NCI-H128 (cell line): ENCODE measurements at regions not wholly inside any gene's neighbourhood (a gene's known extent, or its start where the extent isn't known, plus 50 kb on each side); places are given as distances from the start of the nearest gene placed in this dataset.
A peak's percentile ranks its signal among the peaks of the same experiment; 100 is the strongest.

Experiments
- DNase-seq: peaks from one replicate; lab custom pipeline; 2025; ENCODE audit not compliant: unreplicated experiment; lab: John Stamatoyannopoulos, UW

GRCh38 chr13:34103854-34104253, 285.9 kb downstream of the RFC3 start:
- DNase-seq: no peak

DNA sequence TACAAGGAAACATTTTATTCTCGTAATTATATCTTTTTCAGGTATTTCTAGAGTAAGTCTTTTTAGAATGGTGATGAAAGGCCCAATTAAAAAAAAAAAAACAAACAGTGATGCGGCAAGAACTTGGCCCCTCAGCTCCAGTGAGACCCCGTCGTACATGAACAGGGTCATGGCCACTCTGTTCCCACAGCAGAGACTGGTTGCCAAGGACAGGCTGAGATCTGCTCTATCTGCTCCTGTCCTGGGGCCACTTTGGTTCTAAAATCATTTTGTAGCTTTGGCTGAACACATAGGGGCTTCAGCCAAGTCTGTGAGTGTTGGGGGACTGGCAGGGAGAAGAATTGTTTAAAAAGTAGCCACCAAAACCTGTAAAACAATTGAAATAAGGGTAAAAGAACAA, 286.9 kb downstream of the RFC3 start:
- DNase-seq: no peak

- DNase-seq: no peak
Measured at GRCh38 chr13:34107806-34108205, 289.9 kb downstream of the RFC3 start.

DNA sequence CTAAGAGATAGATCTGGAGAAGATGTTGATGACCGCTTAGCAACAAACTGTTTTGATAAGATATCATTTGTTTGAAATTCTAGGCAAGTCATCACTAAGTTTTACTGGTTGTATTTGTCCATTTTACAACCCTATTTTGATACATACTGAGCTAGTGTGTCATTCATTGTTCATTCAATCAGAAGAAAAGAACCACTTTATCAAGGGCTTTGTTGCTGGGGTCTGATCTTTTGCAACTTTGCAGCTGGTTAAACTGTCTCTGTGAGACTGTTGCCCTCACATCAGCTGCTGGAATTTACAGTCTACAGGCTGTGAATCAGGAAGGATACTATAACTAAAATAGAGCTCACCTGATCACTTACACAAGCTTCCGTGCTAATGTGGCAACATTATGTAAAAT, 290.5 kb downstream of the RFC3 start:
- no peak for DNase-seq

GRCh38 chr13:34114581-34114980, 296.6 kb downstream of the RFC3 start:
- no peak for DNase-seq

DNA sequence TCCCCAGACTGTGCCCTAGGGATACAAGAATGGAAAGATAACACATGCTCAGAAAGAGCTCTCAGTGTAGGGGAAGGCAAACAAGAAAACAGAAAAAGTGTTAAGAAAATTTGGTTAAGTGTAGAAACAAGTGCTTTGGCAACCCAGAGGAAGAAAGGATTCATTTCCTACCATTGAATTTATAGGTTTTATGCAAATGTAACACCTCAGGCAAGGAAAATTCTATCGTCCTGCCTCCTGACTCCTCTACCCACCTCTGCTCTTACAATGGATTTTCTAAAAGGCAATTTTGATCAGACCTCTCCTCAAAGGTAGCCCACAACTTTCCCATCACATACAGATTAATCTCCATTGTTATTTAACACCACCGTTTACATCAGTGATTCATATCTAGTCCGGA, 298.7 kb downstream of the RFC3 start:
- no peak for DNase-seq

DNA sequence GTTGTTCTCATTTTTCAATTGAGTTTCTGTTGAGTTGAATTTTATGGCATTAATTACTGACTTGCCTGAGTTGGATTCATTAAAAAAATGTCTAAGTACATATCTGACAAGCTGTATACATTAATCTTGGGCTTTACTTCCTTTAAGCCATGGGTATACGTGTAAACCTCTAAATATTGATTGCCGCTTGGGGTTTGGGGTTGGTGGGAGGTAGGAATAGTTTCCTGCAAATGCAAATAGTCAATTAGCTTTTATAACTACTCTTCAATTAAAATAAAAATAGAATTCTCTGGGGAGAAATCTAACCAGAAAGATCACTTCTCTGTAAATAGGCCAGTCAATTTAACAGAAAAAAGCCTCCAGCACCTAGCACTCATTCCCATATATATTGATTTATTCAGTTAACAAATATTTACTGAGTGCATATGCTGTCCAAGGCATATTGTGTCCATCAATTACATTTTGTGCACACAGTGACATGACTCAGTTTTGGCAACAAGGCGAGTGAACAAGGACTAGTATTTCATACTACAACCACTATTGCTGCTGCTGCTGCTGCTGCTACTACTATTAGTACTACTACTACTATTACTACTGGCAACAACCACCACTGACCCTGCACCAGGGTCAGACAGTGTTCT, 306.8 kb downstream of the RFC3 start:
- DNase-seq: peak; percentile 53

DNA sequence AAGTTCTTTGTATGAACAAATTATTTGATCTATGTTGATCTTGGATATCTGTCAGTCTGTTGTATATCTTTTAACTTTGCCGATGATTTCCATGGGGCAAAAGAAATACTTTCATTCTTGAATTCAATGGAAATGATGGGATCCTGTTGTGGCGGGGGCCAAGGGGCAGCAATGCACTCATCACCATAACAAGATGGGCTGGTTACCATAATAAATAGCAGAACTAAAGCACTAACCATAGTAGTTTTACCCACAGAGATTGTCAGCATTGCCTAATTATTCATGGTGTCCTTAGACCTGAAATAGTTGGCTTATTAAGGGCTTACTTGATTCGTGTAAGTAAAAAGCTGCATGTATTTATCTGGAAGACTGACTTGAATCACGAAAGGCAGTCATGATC, 309.6 kb downstream of the RFC3 start:
- no peak for DNase-seq

- DNase-seq: no peak
Measured at GRCh38 chr13:34128661-34129060, 310.7 kb downstream of the RFC3 start.

- DNase-seq: no peak
Measured at GRCh38 chr13:34129436-34129835, 311.5 kb downstream of the RFC3 start.

DNA sequence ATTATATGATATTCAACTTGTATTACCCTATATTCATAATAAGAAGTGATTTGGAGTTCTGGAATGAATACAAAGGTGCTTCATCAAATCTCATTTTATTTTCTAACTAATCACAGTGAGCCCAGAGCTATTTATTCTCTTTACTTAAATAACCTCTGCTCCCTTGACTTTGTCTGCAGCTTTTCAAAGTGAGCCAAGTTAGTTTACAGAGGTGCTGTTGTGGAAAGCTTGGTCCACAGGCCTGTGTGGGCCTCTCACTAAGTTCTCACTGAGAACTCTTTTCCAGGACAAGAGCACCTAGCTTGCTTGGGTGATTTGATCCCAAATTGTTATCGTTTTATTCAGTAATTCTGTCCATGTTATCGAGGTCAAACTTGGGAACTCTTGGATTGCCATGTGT, 319.3 kb downstream of the RFC3 start:
- no peak for DNase-seq

DNA sequence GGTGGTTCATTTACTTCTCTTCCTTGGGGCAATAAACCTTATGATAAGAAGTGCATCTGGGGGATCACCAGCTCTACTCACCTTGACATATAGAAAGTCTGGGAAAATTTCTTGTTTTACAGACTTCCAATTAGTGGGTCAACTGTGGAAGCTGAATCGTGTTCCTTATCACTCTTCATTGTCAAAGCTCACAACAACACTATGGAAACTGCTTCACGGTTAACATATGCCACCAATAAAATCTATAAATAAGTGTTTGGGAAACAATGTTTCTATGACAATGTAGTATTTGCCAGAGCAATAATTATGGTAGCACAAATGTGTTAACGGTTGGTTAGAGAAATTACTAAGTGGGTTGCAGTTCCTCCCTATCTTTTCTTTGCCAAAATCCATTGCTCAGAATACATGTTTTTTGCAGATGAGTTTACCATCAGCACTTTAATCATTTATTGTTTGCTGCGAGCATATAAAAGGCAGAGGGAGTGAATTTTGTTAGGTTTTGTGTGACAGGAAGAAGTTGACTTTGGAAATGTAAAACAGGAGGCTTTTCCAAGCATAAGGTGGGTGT, 321.8 kb downstream of the RFC3 start:
- DNase-seq: no peak

GRCh38 chr13:34143637-34144036, 325.7 kb downstream of the RFC3 start:
- DNase-seq: no peak

DNA sequence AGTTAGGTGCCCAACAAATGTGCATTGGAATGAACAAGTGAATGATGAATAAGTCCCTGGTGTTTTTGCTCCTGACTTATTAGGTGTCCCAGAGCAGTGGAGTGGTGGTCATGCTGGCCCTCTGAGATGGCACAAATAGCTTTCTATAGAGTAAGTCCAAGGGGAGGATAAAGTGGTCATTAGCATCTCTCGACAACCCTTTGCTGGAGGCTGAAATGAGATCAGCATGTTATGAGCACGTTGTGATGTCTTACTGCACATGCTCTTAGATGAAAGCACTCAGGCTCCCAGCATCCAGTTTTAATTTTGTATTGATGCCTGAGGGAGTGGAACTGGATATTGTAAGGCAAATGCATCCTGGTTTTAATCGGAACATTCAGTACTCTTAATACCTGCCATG, 326.2 kb downstream of the RFC3 start:
- no peak for DNase-seq

DNA sequence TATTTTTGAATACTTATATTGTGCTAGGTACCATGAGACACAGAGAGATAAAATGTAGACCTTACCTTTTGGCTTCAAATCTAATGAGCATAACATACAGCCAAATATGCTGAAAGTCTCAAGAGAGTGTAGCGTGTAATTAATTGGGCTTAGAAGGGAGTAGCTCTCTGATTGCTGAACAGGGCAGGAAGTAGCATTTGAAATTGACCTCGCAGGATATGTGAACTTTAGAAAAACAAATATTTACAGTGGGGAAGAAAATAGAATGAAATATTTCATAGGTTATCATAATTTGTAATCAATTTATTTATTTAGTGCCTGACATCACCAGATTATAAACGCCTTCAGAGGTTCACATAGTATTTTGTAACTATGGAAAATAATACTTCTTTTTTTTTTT, 327.1 kb downstream of the RFC3 start:
- no peak for DNase-seq

- DNase-seq: no peak
Measured at GRCh38 chr13:34148359-34148758, 330.4 kb downstream of the RFC3 start.

DNA sequence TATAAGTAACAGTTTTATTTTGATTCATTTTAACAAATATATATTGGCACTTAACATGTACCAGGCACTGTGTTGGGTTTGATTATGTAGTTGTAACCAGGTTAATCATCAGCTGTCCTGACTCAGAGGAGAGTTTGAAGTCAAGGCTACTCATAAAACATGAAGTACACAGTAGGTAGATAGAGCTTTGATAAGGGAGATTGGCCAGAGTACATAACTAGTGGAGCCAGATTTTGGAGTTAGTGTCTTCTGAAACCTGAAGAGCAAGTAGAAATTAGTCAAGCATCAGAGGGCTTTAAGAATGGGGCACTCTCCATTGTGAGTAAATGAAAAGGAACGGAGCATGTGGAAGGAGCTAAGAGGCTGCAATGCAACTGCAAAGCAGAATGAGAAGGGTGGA, 333.9 kb downstream of the RFC3 start:
- no peak for DNase-seq

DNA sequence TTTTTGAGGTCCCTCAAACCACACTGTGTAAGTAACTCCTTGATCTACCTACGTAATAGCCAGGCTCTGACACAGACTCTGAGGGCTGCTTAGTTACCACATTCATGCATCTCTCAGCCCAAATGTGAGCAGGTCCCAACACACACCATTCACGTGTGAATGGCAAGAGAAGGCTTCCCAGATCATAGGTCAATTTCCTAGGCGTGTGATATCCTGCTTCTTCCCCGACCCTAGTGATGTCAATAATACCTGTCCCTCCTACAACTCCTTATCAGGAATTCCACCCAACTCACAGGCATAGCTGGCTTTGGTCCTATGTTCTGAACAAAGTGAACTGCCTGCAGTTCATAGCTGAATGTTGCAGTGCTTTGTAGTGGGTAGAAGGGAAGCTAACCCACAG, 334.5 kb downstream of the RFC3 start:
- no peak for DNase-seq

DNA sequence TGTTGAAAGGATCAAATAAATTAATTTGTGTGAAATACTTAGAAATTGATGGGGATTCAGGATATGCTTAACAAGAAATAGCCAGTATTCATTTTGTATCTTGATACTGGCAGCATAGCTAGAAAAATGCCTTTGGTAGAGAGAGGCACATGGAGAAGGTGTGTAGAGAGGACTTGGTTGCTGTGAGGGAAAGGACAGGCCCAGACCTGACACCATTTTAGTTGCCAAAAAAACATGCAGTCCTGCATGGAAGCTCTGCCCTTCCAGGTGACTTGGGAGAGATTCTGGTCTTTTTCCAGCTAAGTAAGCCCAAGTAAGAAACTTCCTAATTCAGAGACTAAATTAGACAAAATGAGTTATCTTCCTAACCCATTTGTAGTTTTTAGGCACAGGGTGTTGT, 335.0 kb downstream of the RFC3 start:
- DNase-seq: no peak

DNA sequence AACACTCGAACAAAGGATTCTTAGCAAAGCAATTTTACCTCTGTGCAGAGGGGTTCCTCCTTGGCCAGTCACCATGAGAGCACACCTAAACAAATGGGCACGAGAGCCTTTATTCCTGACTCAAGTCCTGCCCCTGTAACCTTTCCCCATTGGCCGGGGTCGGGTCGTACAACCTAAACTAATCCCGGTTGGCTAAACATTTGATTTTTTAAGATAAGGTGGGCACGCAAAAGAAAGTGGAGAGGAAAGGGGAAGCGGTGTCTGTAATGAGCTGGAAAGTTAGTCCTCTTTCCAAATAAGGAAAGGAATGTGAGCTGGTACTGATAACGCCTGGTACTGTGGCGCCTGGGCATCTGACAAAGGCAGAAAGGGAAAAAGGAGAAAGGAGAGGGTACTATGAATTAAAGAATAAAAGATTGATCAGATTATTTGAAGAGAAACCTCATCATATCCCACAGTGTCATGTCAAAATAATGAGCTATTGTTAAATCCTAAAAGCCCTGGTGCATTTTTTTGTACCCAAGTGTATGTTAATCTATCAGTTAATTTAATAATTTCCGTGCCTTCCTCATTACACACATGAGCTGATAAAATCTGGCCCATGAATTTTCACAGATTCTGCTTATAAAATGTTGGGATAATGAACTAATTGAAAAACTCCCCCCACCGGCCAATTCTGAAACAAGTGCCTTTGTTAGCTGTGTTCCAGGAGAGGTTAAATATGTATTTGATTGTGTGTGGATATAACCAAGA, 335.7 kb downstream of the RFC3 start:
- no peak for DNase-seq

- DNase-seq: no peak
Measured at GRCh38 chr13:34155931-34156607, 338.1 kb downstream of the RFC3 start.

DNA sequence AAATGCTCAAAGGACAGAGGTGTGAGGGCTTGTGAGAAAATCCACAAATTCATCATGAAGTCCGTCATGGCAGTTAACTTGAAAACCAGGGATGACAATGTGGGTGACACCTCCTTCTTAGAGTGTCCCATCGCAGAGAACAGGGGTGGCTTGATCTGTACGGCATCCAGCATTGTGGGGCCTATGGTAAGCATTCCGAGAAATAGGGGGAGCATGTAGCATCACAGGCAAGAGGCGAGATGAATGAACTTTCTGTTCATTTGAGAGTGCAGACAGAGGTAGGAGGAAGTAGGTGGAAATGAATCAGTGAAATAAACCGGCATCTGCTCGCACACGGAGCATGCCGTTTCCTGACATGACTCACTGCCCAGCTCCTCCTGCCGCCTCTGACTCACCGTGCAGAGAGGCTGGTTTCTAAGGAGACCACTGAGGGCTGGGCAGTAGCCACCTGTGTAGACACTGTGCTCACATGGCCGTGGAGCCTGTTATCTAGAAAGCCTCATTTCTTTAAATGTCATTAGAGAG, 339.0 kb downstream of the RFC3 start:
- no peak for DNase-seq
